ENCODE measurements at regions not wholly inside any gene's neighbourhood (a gene's known extent, or its start where the extent isn't known, plus 50 kb on each side); places are given as distances from the start of the nearest gene placed in this dataset.

DNA sequence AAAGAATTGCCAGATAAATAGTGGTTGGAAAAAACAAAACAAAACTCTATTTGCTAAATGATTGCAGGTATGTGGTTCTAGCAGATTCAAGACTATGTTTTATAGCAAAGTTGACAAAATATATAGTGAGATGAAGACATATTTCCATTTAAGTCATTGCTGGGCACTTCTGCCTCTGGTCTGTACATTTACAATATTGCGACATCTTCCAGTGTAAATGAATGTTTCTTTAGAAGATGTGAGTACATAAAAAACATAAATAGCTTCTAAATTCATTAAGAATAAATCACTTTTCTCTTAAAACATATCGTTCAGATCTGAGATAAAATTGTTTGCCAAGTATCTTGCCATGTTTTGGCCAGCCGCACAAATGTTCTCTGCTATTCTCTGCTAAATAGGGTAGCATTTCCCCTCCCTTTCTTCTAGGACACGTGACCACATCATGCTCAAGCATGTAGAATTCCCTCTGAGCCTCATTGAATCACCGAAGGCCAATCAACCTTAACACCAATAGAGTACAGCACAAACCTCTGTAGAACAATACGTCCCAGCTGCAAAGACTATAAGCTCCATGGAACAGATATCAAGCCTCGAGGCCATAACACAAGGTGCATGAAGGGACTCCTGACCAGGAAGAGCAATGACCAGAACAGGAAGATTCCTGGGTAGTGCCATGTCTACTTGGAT lies 1173.3 kb downstream of the GATA3 start:
- in situ Hi-C loops (cut with MboI; ENCODE audit: low pct_unique_long_range_greater_than_20kb, low sequenced_read_pairs, unreplicated experiment): no loop called here
- no peak for TF ChIP-seq CTCF (IDR thresholded peaks at IDR 0.05; ENCODE audit: extremely low read depth, insufficient read depth, missing control alignments)
- DNase-seq (ENCODE audit: low spot score): no peak

- DNase-seq (ENCODE audit: low spot score): no peak
- TF ChIP-seq CTCF (IDR thresholded peaks at IDR 0.05; ENCODE audit: extremely low read depth, insufficient read depth, missing control alignments): no peak
- in situ Hi-C loops (cut with MboI; ENCODE audit: low pct_unique_long_range_greater_than_20kb, low sequenced_read_pairs, unreplicated experiment): no loop called here
Observed at GRCh38 chr10:9228771-9229170, 1174.3 kb downstream of the GATA3 start.

GRCh38 chr10:9229702-9230244 lies 1175.3 kb downstream of the GATA3 start:
- in situ Hi-C loops (cut with MboI; ENCODE audit: low pct_unique_long_range_greater_than_20kb, low sequenced_read_pairs, unreplicated experiment): no loop called here
- DNase-seq (ENCODE audit: low spot score): no peak
- TF ChIP-seq CTCF (IDR thresholded peaks at IDR 0.05; ENCODE audit: extremely low read depth, insufficient read depth, missing control alignments): no peak

- in situ Hi-C loops (cut with MboI; ENCODE audit: low pct_unique_long_range_greater_than_20kb, low sequenced_read_pairs, unreplicated experiment): no loop called here
- no peak for DNase-seq (ENCODE audit: low spot score)
- TF ChIP-seq CTCF (IDR thresholded peaks at IDR 0.05; ENCODE audit: extremely low read depth, insufficient read depth, missing control alignments): no peak
Observed at GRCh38 chr10:9230625-9231024, 1176.1 kb downstream of the GATA3 start.

GRCh38 chr10:9234191-9234590 lies 1179.7 kb downstream of the GATA3 start:
- in situ Hi-C loops (cut with MboI; ENCODE audit: low pct_unique_long_range_greater_than_20kb, low sequenced_read_pairs, unreplicated experiment): no loop called here
- TF ChIP-seq CTCF (IDR thresholded peaks at IDR 0.05; ENCODE audit: extremely low read depth, insufficient read depth, missing control alignments): no peak
- DNase-seq (ENCODE audit: low spot score): no peak

DNA sequence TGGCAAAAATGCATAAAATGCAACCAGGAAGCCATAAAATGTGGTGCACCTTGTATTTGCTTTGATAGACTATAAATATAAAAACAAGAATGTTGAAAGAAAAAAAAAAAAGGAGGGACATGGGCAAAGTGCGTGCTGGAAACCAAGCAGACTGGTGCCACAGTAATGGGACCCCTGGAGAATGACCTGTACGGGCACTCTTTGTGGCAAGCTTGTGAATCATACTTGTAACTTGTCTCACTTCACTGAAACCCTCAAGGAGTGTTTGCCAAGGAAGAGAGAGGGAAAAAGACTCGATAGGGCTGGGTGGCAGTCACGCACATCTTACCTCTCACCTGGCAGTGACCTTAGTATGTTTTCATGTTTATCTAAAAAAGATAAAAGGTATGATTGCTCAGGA lies 1183.6 kb downstream of the GATA3 start:
- TF ChIP-seq CTCF (IDR thresholded peaks at IDR 0.05; ENCODE audit: extremely low read depth, insufficient read depth, missing control alignments): no peak
- DNase-seq (ENCODE audit: low spot score): no peak
- in situ Hi-C loops (cut with MboI; ENCODE audit: low pct_unique_long_range_greater_than_20kb, low sequenced_read_pairs, unreplicated experiment): no loop called here

Data from GM13977 (cell line).